IMR-90 (cell line): ENCODE measurements at regions not wholly inside any gene's neighbourhood (a gene's known extent, or its start where the extent isn't known, plus 50 kb on each side); places are given as distances from the start of the nearest gene placed in this dataset.

Experiments used
- ATAC-seq: fragments of 200-7000 bp; cut with Tn5 transposase; 2 replicates; pipeline ENCODE4 v1.9.1; 2020; ENCODE audit warnings: low read depth, mild to moderate bottlenecking, moderate library complexity
- BruUV-seq: library from RNA; stranded (reverse); fragments of 400-500 nt; replicated peaks from 2 replicates; lab custom pipeline; 2021; lab: Mats Ljungman, UMichigan
- CTCF ChIA-PET: fragments of 300-600 bp; formaldehyde crosslinking; extraction: SDS; loops from one replicate; lab custom pipeline; 2021; ENCODE audit warnings: antibody characterized with exemption; lab: Yijun Ruan, JAX
- POLR2A ChIA-PET: fragments of 300-600 bp; sonication (Branson Sonifier 250); formaldehyde crosslinking; loops from one replicate; lab custom pipeline; 2022; ENCODE audit warnings: antibody characterized with exemption; ENCODE audit not compliant: unreplicated experiment; lab: Charles Lee
- DNase-seq: peaks from one replicate; pipeline ENCODE4 v3.0.0; 2013
- H2AFZ ChIP-seq: replicated peaks from 2 replicates; pipeline ENCODE3; 2013; ENCODE audit warnings: low read length, mild to moderate bottlenecking; ENCODE audit not compliant: poor library complexity
- H2AK5ac ChIP-seq: 2 replicates; pipeline ENCODE4 v1.6.1; 2013; ENCODE audit warnings: low read depth, low read length, inconsistent platforms
- H2AK9ac ChIP-seq: replicated peaks from 2 replicates; pipeline ENCODE3; 2013; ENCODE audit warnings: mild to moderate bottlenecking, low read depth, low read length, moderate library complexity; ENCODE audit not compliant: poor library complexity
- H2BK120ac ChIP-seq: 2 replicates; pipeline ENCODE4 v1.6.1; 2013; ENCODE audit warnings: low read depth, low read length, inconsistent platforms
- H2BK15ac ChIP-seq: 3 replicates; pipeline ENCODE4 v1.6.1; 2013; ENCODE audit warnings: low read depth, low read length, inconsistent platforms
- H2BK20ac ChIP-seq: 2 replicates; pipeline ENCODE4 v1.6.1; 2013; ENCODE audit warnings: low read depth, mild to moderate bottlenecking, inconsistent platforms, low read length, moderate library complexity
- H2BK5ac ChIP-seq: 2 replicates; pipeline ENCODE4 v1.6.1; 2013; ENCODE audit warnings: mild to moderate bottlenecking, low read depth, low read length, inconsistent platforms; ENCODE audit not compliant: poor library complexity, severe bottlenecking
- H3K14ac ChIP-seq: replicated peaks from 2 replicates; pipeline ENCODE4 v1.6.1; 2013; ENCODE audit warnings: low read depth, low read length, inconsistent platforms
- H3K18ac ChIP-seq: 2 replicates; pipeline ENCODE4 v1.6.1; 2013; ENCODE audit warnings: low read depth, low read length, control low read depth
- H3K23ac ChIP-seq: 2 replicates; pipeline ENCODE4 v1.6.1; 2013; ENCODE audit warnings: low read depth, low read length, inconsistent platforms
- H3K27ac ChIP-seq: 2 replicates; pipeline ENCODE4 v1.5.1; 2013; ENCODE audit warnings: mild to moderate bottlenecking, control low read depth, low read length; ENCODE audit not compliant: insufficient read depth
- H3K27me3 ChIP-seq: 2 replicates; pipeline ENCODE4 v1.6.1; 2013; ENCODE audit warnings: low read length; ENCODE audit not compliant: control insufficient read depth, insufficient read depth
- H3K36me3 ChIP-seq: 2 replicates; pipeline ENCODE4 v1.6.1; 2013; ENCODE audit warnings: low read length, mixed read lengths; ENCODE audit not compliant: control insufficient read depth, insufficient read depth
- H3K4ac ChIP-seq: 2 replicates; pipeline ENCODE4 v1.6.1; 2013; ENCODE audit warnings: low read depth, low read length, inconsistent platforms
- H3K4me1 ChIP-seq: 2 replicates; pipeline ENCODE4 v1.6.1; 2013; ENCODE audit warnings: low read length, mixed read lengths; ENCODE audit not compliant: control insufficient read depth, insufficient read depth
- H3K4me2 ChIP-seq: 2 replicates; pipeline ENCODE4 v1.6.1; 2013; ENCODE audit warnings: low read depth, mild to moderate bottlenecking, control low read depth, low read length, moderate library complexity
- H3K4me3 ChIP-seq: 2 replicates; pipeline ENCODE4 v1.5.1; 2013; ENCODE audit warnings: low read depth, mild to moderate bottlenecking, control low read depth, low read length, moderate library complexity; ENCODE audit not compliant: insufficient read depth
- H3K56ac ChIP-seq: 2 replicates; pipeline ENCODE4 v1.6.1; 2013; ENCODE audit warnings: low read length, inconsistent platforms; ENCODE audit not compliant: insufficient read depth; ENCODE audit errors: extremely low read depth
- H3K79me1 ChIP-seq, 2 experiments: 2 replicates each; pipeline ENCODE4 v1.6.1; 2013; ENCODE audit warnings: low read length in 2 of 2, inconsistent platforms in 1 of 2, low read depth in 1 of 2
- H3K9ac ChIP-seq: 2 replicates; pipeline ENCODE4 v1.6.1; 2013; ENCODE audit warnings: low read depth, low read length, control low read depth
- H3K9me1 ChIP-seq: 2 replicates; pipeline ENCODE4 v1.6.1; 2013; ENCODE audit warnings: low read length, inconsistent platforms; ENCODE audit not compliant: insufficient read depth
- H3K9me3 ChIP-seq: 2 replicates; pipeline ENCODE4 v1.6.1; 2013; ENCODE audit warnings: low read length; ENCODE audit not compliant: control insufficient read depth, insufficient read depth
- H4K20me1 ChIP-seq: 2 replicates; pipeline ENCODE4 v1.6.1; 2013; ENCODE audit warnings: low read length, inconsistent platforms; ENCODE audit not compliant: insufficient read depth
- H4K5ac ChIP-seq: 2 replicates; pipeline ENCODE4 v1.6.1; 2013; ENCODE audit warnings: mild to moderate bottlenecking, low read depth, low read length, control low read depth
- H4K8ac ChIP-seq, 2 experiments: 2 replicates each; pipeline ENCODE4 v1.6.1; 2013; ENCODE audit warnings: low read depth in 2 of 2, low read length in 2 of 2, control low read depth in 1 of 2, inconsistent platforms in 1 of 2
- H4K91ac ChIP-seq: 2 replicates; pipeline ENCODE4 v1.6.1; 2013; ENCODE audit warnings: low read depth, low read length, inconsistent platforms; ENCODE audit not compliant: insufficient read depth
- BHLHE40 ChIP-seq: fragments of 150-350 bp; IDR thresholded peaks from 2 replicates; pipeline ENCODE4 v1.6.1; 2016; ENCODE audit warnings: mild to moderate bottlenecking, low read depth, low read length
- CEBPB ChIP-seq: IDR thresholded peaks from 2 replicates; pipeline ENCODE4 v1.6.1; 2012; ENCODE audit warnings: low read depth, low read length, improper control_type of control experiment
- CHD1 ChIP-seq: IDR thresholded peaks from 2 replicates; pipeline ENCODE4 v1.6.1; 2012; ENCODE audit warnings: low read depth, low read length, improper control_type of control experiment
- FOS ChIP-seq: fragments of 150-350 bp; IDR thresholded peaks from 2 replicates; pipeline ENCODE4 v1.6.1; 2016; ENCODE audit warnings: low read depth, low read length
- MAFK ChIP-seq: IDR thresholded peaks from 2 replicates; pipeline ENCODE4 v1.6.1; 2012; ENCODE audit warnings: low read depth, low read length, improper control_type of control experiment
- MAZ ChIP-seq: IDR thresholded peaks from 2 replicates; pipeline ENCODE4 v1.6.1; 2012; ENCODE audit warnings: low read depth, mild to moderate bottlenecking, low read length, improper control_type of control experiment, moderate library complexity, borderline replicate concordance
- MXI1 ChIP-seq: IDR thresholded peaks from 2 replicates; pipeline ENCODE4 v1.6.1; 2012; ENCODE audit warnings: low read depth, mild to moderate bottlenecking, low read length, moderate library complexity, borderline replicate concordance
- NFE2L2 ChIP-seq: fragments of 150-350 bp; IDR thresholded peaks from 2 replicates; pipeline ENCODE4 v1.6.1; 2016; ENCODE audit warnings: low read depth, mild to moderate bottlenecking, low read length
- POLR2A ChIP-seq: IDR thresholded peaks from 2 replicates; pipeline ENCODE4 v1.6.1; 2012; ENCODE audit warnings: mild to moderate bottlenecking, low read depth, low read length
- RAD21 ChIP-seq: IDR thresholded peaks from 2 replicates; pipeline ENCODE4 v1.6.1; 2012; ENCODE audit warnings: low read length, improper control_type of control experiment
- RCOR1 ChIP-seq: IDR thresholded peaks from 2 replicates; pipeline ENCODE4 v1.6.1; 2012; ENCODE audit warnings: mild to moderate bottlenecking, low read length, improper control_type of control experiment; ENCODE audit not compliant: insufficient replicate concordance
- RFX5 ChIP-seq: IDR thresholded peaks from 2 replicates; pipeline ENCODE4 v1.8.0; 2012; ENCODE audit warnings: low read depth, mild to moderate bottlenecking, low read length, moderate library complexity
- SMC3 ChIP-seq: fragments of 150-350 bp; IDR thresholded peaks from 2 replicates; pipeline ENCODE4 v1.6.1; 2016; ENCODE audit warnings: low read depth, mild to moderate bottlenecking, antibody characterized with exemption, low read length, moderate library complexity
- WGBS, 2 experiments: methylation state at CpG; one replicate each; pipeline versions ENCODE4 v1.1.5 to v1.1.7; 2013; ENCODE audit warnings: missing lambda C conversion rate in 2 of 2; ENCODE audit not compliant: insufficient read length in 1 of 2; ENCODE audit errors: extremely low coverage in 2 of 2; 5-methylcytosine and 5-hydroxymethylcytosine counted together
- dilution Hi-C: fragments of 300-500 bp; cut with HindIII; formaldehyde crosslinking; loops from one replicate; pipeline ENCODE4 v1.14.3; 2018; ENCODE audit warnings: low sequenced_read_pairs; ENCODE audit not compliant: unreplicated experiment
- in situ Hi-C: fragments of 300-500 bp; cut with MboI; formaldehyde crosslinking; loops from 3 replicates; pipeline ENCODE4 v1.14.3; 2019; ENCODE audit warnings: low sequenced_read_pairs, inconsistent platforms, mixed read lengths
- intact Hi-C: fragments of 100-400 bp; cut with micrococcal nuclease; formaldehyde crosslinking; loops from 2 replicates; pipeline ENCODE4 v1.10.0; 2022
- TF ChIP-seq, protein P1 (sequence below): conservative IDR thresholded peaks from 2 replicates; pipeline ENCODE4 v1.5.1; 2012; ENCODE audit warnings: mild to moderate bottlenecking, low read depth, low read length, improper control_type of control experiment
- TF ChIP-seq, protein P2 (sequence below): fragments of 150-350 bp; IDR thresholded peaks from 2 replicates; pipeline ENCODE4 v1.6.1; 2016; ENCODE audit warnings: low read depth, mild to moderate bottlenecking, low read length, moderate library complexity, borderline replicate concordance
- TF ChIP-seq, protein P3 (sequence below): fragments of 150-350 bp; IDR thresholded peaks from 2 replicates; pipeline ENCODE4 v1.6.1; 2017; ENCODE audit warnings: mild to moderate bottlenecking, antibody characterized with exemption, low read length, low read depth

DNA sequence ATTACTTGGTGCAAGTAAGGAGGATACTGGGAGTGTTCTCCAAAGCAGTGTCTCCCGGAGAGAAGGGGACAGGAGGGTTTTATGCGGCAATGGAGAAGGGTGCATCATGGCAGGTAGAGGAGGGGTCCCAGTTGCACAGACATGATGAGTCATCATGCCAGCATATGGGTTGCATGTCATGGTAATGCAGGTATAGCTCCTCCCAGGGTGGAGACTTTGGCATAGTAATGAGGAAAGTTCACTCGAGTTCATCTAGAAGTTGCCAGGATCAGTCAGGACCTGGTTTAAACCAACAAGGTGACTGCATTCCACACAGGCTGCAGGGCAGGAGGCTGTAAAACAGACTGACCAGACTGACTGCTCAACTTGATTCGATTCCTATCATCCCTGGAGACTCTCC is 355.7 kb upstream of the DUSP10 start:
- CTCF ChIA-PET, result no interaction called here
- H3K18ac ChIP-seq, result no peak overlapping the region
- no peak overlapping the region for H2BK120ac ChIP-seq
- no peak overlapping the region for H3K23ac ChIP-seq
- no peak overlapping the region for H4K8ac ChIP-seq
- no peak overlapping the region for H2BK5ac ChIP-seq
- H3K36me3 ChIP-seq, result no peaks in the 10 kb centered on the region
- no peaks in the 10 kb centered on the region for H3K79me1 ChIP-seq
- H3K27ac ChIP-seq, result no peak overlapping the region
- no peak for ATAC-seq
- no peak overlapping the region for H3K4me3 ChIP-seq
- no peak overlapping the region for H2AFZ ChIP-seq
- TF ChIP-seq BHLHE40, result no peak
- TF ChIP-seq RCOR1, result no peak
- no peak for TF ChIP-seq RAD21
- no peak for TF ChIP-seq NFE2L2
- no peak for TF ChIP-seq MAZ
- no peak for TF ChIP-seq MAFK
- TF ChIP-seq RFX5, result no peak
- no peak for TF ChIP-seq CEBPB
- TF ChIP-seq, protein P1, sequence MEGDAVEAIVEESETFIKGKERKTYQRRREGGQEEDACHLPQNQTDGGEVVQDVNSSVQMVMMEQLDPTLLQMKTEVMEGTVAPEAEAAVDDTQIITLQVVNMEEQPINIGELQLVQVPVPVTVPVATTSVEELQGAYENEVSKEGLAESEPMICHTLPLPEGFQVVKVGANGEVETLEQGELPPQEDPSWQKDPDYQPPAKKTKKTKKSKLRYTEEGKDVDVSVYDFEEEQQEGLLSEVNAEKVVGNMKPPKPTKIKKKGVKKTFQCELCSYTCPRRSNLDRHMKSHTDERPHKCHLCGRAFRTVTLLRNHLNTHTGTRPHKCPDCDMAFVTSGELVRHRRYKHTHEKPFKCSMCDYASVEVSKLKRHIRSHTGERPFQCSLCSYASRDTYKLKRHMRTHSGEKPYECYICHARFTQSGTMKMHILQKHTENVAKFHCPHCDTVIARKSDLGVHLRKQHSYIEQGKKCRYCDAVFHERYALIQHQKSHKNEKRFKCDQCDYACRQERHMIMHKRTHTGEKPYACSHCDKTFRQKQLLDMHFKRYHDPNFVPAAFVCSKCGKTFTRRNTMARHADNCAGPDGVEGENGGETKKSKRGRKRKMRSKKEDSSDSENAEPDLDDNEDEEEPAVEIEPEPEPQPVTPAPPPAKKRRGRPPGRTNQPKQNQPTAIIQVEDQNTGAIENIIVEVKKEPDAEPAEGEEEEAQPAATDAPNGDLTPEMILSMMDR, result no peak
- no peak for TF ChIP-seq SMC3
- TF ChIP-seq, protein P2, sequence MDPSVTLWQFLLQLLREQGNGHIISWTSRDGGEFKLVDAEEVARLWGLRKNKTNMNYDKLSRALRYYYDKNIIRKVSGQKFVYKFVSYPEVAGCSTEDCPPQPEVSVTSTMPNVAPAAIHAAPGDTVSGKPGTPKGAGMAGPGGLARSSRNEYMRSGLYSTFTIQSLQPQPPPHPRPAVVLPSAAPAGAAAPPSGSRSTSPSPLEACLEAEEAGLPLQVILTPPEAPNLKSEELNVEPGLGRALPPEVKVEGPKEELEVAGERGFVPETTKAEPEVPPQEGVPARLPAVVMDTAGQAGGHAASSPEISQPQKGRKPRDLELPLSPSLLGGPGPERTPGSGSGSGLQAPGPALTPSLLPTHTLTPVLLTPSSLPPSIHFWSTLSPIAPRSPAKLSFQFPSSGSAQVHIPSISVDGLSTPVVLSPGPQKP, result no peak
- TF ChIP-seq MXI1, result no peak
- TF ChIP-seq, protein P3, sequence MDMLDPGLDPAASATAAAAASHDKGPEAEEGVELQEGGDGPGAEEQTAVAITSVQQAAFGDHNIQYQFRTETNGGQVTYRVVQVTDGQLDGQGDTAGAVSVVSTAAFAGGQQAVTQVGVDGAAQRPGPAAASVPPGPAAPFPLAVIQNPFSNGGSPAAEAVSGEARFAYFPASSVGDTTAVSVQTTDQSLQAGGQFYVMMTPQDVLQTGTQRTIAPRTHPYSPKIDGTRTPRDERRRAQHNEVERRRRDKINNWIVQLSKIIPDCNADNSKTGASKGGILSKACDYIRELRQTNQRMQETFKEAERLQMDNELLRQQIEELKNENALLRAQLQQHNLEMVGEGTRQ, result no peak
- TF ChIP-seq FOS, result no peak
- TF ChIP-seq CHD1, result no peak
- no peak for TF ChIP-seq POLR2A
- dilution Hi-C loops (no loop called here), intact Hi-C loops (no loop called here), in situ Hi-C loops (no loop called here)
- POLR2A ChIA-PET, result no interaction called here
- H3K56ac ChIP-seq, result no peak overlapping the region
- 85% methylated on average over 2 of the region's 4 CpGs; no CpG with 5 or more reads in 1 of the 2 experiments for WGBS, 2 experiments
- no peak overlapping the region for H4K91ac ChIP-seq
- H4K20me1 ChIP-seq, result no peaks in the 10 kb centered on the region
- H3K9me1 ChIP-seq, result no peaks in the 10 kb centered on the region; the same call in 1 of the 2 replicates
- no peak overlapping the region for H3K4ac ChIP-seq
- H3K4me2 ChIP-seq, result no peak overlapping the region
- no peak overlapping the region for H4K5ac ChIP-seq
- no peak overlapping the region for H2BK15ac ChIP-seq
- no peak overlapping the region for H3K9ac ChIP-seq
- DNase-seq, result no peak
- no peak overlapping the region for H3K14ac ChIP-seq
- no peaks in the 10 kb centered on the region for H3K27me3 ChIP-seq
- no peak overlapping the region for H2AK9ac ChIP-seq
- no TSS peak for BruUV-seq
- peaks cover 2% of the 10 kb centered on the region; the same call in 1 of the 2 replicates for H3K4me1 ChIP-seq
- H2BK20ac ChIP-seq, result no peak overlapping the region
- H2AK5ac ChIP-seq, result no peak overlapping the region
- no peaks in the 10 kb centered on the region for H3K9me3 ChIP-seq
